ENCODE measurements at regions not wholly inside any gene's neighbourhood (a gene's known extent, or its start where the extent isn't known, plus 50 kb on each side); places are given as distances from the start of the nearest gene placed in this dataset.

DNA sequence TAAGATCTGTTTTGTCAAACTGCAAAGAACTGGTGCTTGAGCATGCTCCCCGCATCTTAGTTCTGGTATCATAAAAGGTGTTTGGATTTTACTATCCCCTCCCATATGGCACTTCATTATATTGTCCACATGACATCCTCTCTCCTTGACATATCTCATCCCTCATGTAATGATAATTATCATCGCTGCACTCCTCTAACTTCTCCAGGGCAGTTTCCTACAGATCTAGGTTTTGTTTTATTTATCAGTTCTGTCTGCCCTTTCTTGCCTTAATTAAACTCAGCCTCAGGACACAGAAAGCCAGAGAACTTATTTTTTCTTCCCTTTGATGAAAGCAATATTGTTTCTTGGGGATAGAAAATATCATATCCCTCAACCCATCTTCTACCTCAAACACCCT is 129.6 kb upstream of the DDX18 start:
- no peak for DNase-seq

DNA sequence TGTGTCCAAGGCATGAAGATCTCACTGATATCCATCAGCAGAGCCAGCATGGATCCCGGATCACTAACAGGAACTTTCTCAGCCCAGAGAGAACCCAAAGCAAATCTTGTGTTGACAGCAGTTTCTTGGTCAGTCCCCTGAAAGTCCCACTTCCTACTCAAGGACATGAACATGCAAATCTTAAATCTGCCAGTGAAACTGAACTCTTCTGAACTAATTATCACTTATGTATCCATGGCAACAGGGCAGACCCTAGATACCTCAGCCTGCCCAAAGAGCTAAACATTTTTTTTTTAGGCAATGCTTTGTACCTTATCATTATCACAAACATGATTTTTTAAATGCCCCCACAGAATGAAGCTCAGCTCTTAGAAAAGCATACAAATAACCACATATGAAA is 127.8 kb upstream of the DDX18 start:
- no peak for DNase-seq

DNA sequence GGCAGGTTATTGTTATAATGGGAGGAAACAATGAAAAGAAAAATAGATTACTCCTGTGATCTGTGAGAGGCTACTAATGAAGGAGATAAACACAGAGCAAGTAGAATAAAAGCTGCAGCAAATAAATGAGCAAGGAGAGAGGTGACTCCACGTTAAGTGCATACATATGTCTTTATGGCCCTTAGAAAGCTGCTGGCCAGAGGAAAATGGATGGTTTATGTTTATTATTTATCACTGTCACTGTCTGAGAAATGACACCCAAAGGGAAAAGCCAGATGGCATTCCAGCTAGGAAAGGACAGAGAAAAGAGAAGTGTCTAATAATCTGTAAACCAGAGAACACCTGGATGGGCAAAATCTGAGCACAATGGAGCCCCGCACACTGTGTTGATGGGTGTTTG is 122.9 kb upstream of the DDX18 start:
- DNase-seq: no peak

DNA sequence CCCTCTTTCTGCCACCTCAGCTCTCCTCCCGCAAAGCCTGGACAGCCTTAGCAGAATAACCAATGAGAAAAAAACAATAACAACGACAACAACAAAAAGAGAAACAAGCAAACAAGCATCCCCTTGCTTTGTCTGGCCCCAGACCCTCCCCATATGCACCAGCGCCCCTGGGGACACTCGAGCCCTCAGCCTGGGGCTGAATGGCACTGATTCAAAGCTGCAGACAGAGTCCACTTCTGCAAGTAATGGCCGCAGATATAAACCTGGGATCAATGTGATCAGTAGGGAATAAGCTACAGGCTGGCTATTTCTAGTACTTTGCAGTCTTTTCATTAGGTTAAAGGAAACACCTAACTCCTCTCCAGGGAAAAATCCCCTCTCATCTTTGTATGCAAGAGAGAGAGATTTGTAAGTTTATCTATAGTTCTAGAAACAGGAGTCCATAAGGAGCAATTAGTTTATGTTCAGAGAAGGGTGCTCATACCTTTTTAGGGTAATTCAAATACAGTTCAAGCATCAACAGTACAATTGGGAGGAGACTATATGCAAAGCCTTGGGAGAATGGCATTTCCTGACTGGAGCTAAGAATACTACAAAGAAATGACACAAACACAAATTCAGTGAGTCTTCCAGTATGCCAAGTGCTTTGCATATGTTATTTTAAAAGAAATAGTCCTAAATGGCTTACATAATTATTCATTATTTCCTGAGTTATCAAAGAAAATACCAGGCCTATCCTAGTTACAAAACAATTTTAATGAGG is 122.3 kb upstream of the DDX18 start:
- no peak for DNase-seq

DNA sequence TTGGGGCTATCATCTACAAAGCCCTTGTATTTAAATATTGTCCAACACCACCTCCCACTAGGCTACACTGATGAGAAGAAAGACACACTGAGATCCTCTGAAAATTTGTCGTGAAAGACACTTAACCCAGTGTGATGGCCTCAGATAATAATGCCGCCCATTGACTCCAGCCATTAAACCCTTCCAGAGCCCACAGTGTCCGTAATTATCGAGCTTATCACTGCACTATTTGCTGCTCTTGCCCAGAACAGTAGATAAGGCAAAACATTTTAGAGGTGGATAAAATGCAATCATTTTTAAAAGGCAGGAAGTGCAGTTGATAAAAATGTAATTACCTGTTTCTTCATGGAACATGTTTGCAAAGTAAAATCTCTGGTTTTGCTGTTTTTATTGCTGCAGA is 121.3 kb upstream of the DDX18 start:
- DNase-seq: no peak

DNA sequence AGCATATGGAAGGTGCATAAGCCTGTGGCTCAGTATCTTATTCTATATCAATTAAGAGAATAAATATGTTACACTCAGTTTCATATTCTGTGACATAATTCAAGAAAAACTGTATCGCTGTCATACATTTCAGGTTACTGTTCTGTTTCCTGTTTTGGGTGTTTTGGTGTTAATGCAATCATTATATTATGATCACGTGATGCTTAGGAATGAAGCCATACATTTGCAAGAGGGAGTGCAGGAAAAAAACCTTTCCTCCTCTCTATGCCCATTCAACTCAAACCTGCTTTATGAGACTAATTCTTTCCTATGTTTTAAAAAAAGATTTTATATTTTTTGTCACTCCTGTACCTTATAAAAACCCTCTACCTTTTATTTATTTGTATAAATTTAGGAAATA is 120.8 kb upstream of the DDX18 start:
- no peak for DNase-seq

DNA sequence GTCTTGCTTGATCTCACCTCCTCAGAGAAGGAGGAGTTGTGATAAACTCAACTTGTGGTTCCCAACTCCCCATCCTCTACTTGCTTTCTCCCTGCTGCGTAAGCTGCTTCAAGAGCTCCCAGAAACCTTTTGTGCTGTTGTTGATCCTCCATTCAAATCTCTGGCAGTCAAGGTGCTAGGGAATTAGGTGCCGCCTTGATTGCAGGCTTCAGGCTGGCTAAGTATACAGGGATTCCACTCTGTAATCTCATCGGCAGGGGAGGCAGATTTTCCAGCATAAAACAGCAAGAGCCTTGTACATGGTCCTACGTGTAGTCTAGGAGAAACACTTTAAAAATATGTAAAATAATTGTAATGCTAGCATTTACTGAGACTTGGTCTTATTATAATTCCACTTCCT is 116.2 kb upstream of the DDX18 start:
- peak; percentile 46 for DNase-seq

DNA sequence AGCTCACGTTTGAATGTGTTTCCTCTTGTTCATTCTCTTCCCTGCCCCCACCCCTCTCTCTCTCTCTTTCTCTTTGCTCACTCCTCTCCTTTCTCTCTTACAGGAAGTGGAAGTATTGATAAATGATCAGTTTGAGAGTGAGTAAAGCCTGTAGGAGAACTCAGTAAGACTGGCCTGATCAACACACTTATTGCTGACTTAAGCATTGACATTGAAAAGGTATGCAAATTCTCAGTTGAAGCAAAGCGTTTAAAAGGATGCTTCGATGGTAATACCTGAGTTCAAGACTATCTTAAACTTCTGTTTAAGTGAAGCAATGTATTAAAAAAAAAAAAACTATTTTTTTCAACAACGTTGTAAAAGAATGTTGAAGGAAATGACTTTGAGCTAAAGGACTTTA is 115.7 kb upstream of the DDX18 start:
- no peak for DNase-seq

DNA sequence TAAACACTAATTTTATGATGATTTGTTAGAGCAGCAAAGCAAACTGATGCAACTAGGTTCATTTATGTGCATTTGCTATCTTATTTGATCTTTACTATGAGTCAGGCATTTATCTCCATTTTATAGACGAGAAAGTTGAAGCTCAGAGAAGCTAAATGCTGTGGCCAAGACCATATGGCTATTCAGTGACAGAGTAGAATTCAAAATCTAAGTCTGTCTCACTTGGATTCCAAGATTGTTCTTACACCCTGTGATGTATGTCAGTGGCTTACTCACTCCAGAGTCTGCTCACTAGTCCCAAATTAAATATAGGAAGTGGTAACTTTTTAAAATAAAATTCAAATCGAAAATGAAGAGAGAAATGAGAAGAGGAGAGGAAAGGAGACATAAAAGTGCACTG is 114.0 kb upstream of the DDX18 start:
- DNase-seq: no peak

DNA sequence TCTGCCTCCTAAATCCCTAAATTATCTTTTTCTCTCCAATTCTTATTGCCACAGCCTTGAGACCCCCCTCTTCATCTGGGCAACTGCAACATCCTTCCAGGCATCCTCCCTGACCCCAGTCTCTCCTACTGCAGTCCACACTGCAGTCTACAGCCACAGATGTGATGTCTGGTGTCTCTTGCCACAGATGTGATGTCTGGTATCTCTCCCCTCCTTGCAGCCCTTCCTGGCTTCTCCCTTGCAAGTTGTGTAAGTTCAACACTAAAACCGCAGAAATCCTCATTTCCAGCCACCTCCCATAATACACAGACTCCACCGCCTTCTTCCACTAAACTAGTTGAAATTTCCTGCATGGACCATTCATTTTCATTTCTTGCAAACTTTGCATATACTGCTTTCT is 113.1 kb upstream of the DDX18 start:
- no peak for DNase-seq

DNA sequence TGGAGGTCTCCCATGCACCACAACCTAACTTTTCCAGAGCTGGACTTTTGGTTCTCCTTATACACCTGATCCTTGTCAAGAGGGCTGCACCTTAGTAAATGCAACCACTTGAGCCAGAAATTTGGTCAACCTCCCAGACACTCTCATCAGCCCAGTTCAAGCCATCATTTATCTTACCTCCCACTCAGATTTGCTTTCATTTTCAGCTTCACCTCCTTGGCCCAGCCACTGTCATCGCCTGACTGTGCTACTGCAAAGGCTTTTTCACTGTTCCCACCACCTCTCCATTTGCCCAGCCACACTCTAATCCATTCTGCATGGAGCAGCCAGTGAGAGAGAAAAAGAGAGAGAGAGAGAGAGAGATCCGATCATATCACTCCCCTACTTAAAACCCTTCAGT is 112.4 kb upstream of the DDX18 start:
- DNase-seq: no peak

DNA sequence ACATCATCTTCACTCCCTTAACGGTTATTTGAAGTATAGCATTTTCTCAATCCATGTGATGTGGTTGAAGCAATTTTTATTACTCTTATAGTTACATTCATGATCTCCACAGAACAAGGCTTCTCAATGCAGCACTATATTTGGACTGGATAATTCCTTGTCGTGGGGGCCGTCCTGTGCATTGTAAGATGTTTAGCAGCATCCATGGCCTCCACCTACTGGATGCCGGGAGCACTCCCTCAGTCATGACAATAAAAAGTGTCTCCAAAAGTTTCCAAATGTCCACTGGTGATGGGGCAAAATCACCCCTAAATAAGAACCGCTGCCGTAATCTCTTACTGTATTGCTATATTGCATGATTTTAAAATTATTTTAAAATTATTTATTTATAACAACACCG is 110.6 kb upstream of the DDX18 start:
- DNase-seq: peak; percentile 16

DNA sequence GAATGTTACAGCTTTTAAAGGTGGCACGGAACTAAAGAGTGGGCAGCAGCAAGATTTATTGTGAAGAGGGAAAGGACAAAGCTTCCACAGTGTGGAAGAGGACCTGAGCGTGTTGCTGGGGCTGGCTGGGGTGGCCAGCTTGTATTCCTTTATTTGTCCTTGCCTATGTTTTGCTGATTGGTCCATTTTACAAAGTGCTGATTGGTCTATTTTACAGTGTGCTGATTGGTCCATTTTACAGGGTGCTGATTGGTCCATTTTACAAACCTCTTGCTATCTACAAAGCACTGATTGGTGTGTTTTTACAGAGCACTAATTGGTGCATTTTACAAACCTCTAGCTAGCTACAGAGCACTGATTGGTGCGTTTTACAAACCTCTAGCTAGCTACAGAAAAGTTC is 109.7 kb upstream of the DDX18 start:
- no peak for DNase-seq

DNA sequence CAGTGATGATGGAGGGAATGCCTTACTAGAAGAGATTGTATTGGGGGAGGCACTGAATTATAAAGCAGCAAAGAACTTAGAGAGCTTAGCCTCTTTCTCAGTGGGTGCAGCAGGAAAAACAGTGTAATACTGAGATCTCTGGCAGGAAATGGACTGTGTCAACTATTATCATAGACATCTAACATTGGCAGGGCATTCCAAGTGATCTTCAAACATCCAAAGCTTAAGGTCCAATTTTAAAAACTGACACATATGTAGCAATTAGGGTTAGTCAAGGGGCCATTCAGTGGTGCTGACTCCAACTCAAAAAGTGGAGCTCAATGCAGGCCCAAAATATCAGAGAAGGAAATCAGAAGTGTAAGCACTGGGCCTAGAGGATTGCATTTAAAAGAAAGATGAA is 106.6 kb upstream of the DDX18 start:
- no peak for DNase-seq

DNA sequence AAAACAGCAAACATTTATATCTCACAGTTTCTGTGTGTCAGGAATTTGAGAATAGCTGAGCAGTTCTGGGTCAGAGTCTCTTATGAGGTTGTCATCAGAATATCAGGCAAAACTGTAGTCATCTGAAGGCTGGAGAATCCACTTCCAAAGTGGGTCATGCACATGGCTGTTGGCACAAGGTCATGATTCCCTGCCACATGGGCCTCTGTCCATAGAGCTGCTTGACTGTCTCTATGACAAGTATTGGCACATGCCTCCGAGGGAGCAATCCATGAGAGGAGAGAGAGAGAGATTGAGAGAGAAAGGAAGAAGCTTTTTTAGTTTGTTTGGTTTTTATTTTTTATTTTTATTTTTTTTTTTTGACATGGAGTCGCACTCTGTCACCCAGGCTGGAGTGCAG is 101.8 kb upstream of the DDX18 start:
- DNase-seq: no peak

DNA sequence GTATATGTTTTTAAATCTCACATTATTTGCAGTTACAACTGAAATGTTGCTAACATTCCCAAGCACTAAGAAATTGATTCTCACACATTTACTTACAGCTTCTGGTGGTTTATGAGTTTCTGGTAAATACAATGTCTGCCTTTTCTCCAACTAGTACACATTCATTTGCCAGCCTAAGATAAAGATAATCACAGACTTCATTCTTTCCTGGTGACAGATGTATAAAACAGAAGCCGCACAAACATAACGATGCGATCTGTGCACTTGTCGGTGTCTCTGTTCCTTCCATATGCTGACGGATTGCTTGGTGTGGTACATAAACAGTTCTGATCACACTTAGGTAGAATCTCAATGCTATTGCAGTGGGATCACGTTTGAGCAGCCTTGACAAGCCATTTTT is 100.4 kb upstream of the DDX18 start:
- no peak for DNase-seq

DNA sequence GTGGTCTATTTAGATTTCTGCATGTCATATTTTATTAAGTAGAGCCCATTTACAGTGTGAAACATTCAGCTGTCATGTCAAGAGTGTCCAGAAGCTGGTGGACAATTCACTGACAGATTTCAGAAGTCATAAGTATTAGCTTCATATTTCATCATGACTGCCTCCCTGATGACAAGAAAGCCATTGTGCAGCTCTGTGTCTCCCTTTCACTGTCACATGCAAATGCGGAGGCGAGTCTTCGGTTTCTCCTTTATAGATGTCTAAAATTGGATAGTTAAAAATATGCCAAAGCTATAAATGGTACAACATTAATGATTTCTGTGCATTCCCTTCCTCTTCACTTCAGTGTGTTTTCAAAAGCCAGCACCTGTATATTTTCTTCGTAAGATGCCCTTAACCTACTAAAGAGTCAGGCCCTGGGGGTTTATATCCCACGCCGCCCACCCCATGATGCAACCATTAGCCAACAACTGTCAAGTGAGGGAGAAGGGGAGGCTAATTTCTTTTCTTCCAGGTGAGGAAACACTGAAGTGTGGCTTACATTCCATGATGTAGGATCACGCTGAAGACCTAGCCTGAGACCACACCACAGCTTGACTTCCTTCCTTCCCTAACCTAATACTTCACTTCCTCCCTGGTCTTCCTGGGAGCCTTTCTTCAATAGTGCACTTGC is 99.6 kb upstream of the DDX18 start:
- no peak for DNase-seq

DNA sequence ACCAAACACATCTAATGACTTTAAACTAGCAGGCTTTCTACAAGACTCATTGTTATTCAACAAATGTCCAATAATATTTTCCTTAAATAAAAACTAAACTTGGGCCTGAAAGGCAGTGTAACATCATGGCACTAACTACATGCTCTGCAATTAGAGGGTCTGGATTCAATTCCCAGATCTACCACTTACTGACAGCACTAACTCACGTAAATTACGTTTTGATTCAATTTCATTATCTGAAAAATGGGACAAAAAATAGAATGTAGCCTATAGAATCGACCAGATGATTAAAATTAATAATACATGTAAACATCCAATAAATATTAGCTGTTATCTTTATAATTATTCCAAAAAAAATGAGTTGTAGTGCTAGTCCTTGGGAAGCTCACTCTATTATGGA is 98.0 kb upstream of the DDX18 start:
- no peak for DNase-seq

DNA sequence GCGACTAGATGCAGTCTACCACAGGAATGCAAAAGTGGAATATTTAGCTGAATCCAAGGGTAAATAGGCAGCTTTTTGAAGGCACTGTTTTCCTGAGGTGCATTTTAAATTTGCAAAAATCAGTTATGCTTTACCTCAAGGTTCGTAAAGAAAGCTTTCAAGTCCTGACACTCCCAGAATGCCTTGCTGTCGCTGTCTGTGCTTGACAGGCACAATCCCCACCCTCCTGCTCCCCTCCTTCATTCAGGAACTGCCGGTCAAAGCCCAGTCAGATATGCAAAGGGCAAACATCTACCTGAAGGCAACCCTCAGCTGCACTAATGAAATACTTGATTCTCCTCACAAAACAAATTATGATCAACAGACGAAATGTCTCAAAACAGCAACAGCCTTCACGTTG is 97.4 kb upstream of the DDX18 start:
- DNase-seq: peak; percentile 37

DNA sequence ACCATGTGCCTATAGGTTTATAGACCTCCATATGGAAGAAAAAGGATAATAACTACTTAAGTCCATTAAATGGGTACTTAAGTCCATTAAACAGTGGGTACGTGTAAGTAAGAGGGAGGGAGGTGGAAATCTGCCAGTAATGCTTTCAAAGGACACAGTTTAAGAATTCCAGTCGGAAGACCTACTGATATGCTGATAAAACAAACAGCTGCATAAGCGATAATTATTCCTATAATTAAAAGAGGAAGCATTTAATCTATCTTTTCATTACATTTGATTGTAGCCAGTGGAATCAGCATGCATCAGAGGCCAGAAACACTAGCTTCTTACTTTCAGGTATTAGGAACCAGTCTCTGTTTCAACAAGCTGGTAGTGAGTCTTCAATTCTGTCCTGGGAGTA is 96.4 kb upstream of the DDX18 start:
- DNase-seq: peak; percentile 93

DNA sequence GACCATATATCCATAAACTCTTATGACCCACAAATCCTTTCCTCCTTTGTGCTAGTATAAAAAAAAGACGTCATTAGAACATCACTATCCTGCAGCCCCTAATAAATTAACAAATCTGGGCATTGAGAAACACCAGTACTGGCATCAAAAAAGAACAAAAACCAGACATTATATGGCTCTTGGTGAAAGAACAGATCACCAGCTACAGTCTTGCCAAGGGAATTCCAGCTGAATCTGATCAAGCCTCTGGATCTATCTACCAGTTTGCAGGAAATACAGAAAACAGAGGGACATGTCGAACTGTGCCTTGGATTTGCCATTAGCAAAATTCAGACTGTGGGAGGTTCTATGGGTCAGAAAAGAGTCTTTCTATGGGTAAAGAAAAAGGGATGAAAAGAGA is 93.7 kb upstream of the DDX18 start:
- no peak for DNase-seq

DNA sequence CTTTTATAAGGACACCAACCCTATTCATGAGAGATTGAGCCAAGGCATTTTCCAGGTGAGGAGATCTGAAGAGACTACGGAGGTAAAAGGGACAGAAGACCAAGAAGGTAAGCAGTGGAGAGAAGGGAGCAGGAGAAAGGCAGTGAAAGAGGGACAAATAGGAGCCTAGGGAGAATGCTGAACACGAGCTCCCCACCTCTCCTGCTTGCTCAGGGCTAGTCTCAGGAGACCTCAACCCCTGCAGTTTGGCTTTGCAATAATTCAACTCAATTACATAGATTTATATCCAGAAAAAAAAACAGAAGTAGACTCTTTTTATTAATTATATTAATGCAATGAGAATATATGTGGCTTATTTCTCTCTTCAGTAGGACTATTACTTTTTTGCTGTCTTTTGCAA is 91.0 kb upstream of the DDX18 start:
- no peak for DNase-seq

DNA sequence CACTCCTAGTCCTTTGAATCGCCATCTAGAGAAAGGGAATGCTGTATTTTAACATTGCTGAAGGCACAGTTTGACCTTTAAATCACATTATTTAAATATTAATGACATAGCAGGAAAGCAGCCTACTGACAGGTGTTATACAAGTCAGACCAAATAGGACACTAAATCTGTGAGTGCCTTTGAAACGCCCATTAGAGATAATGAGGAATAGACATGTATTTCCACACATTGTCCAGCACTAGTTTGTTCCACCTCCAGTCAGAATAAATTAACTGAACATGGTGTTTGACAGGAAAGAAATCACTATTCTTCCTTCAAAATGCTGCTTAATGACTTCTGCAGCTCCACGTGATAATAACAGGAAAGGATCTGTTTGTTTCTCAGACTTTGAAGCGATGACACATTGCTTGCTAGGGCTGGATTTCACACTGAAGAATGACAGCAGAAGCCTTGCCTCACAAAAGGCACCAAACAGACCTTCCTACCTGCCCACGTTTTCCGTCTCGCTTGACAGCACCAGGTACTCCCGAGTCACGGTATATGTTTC is 90.5 kb upstream of the DDX18 start:
- DNase-seq: no peak

DNA sequence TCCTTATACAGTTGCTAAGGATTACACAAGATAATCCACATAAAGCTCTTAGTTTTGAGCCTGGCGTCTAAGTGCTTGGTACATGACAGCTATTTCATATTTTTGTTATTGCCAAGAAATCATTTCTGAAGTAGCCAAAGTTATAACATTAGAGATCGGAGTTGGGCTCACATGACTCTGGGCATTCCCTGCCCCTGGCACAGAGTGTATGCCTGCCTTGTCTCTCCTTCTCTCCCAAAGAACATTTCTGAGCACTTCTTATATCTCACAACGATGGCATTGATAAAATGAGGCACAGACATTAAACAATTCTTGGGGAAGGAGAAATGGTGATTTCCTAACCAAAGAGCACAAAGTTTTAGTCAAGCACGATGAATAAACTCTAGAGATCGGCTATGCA is 87.7 kb upstream of the DDX18 start:
- no peak for DNase-seq

DNA sequence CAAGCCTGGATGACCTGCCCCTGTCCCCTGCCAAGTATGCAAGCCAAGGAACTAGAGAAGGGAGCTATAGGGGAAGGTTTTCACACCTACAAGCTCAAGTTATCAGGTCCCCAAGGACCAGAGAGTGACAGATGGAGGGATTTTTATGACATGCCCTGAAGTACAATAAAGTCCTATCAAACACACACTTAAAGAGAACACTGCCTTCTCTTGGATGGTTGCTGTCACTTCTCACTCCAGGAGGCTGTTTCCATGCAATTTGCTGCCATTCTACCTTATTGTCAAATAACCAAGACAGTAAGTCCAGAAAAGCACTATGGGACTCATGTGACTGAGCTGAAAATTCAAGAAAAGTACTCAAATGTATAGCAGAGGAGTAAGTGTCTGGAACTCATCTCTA is 76.6 kb upstream of the DDX18 start:
- DNase-seq: no peak
